Heart right ventricle (tissue), 16 donors: ENCODE measurements at regions not wholly inside any gene's neighbourhood (a gene's known extent, or its start where the extent isn't known, plus 50 kb on each side); places are given as distances from the start of the nearest gene placed in this dataset.

Source experiments
- ATAC-seq, 8 donors: fragments of 200-7000 bp; cut with Tn5 transposase; one replicate each; pipeline ENCODE4 v1.9.1; 2020; ENCODE audit warnings: mild to moderate bottlenecking in 8 of 8, moderate library complexity in 8 of 8, moderate number of reproducible peaks in 1 of 8
- DNase-seq, 2 donors: peaks; one replicate each; pipeline ENCODE4 v3.0.0-alpha.2; 2020
- H3K27ac ChIP-seq, 10 donors: fragments of 200-600 bp; sonication (generic) in 2 of 10; one replicate each; pipeline versions ENCODE4 v1.5.0 to v1.8.0; 2020 to 2022; ENCODE audit warnings: mild to moderate bottlenecking in 3 of 10
- H3K27me3 ChIP-seq, 7 donors: fragments of 200-600 bp; one replicate each; pipeline ENCODE4 v1.8.0; 2021 to 2022; ENCODE audit warnings: mild to moderate bottlenecking in 2 of 7
- H3K36me3 ChIP-seq, 9 donors: fragments of 200-600 bp; sonication (generic) in 1 of 9; one replicate each; pipeline versions ENCODE4 v1.5.0 to v1.8.0; 2020 to 2022; ENCODE audit warnings: mild to moderate bottlenecking in 2 of 9
- H3K4me1 ChIP-seq, 9 donors: fragments of 200-600 bp; sonication (generic) in 1 of 9; one replicate each; pipeline versions ENCODE4 v1.5.0 to v1.8.0; 2020 to 2022; ENCODE audit warnings: mild to moderate bottlenecking in 4 of 9
- H3K4me3 ChIP-seq, 10 donors: fragments of 200-600 bp; sonication (generic) in 2 of 10; one replicate each; pipeline versions ENCODE4 v1.5.0 to v1.8.0; 2020 to 2022; ENCODE audit warnings: mild to moderate bottlenecking in 7 of 10, moderate library complexity in 2 of 10
- H3K9me3 ChIP-seq, 11 donors: fragments of 200-600 bp in 10 of 11; sonication (generic) in 2 of 11; one replicate each; pipeline versions ENCODE4 v1.5.0 to v1.8.0; 2013 to 2022; ENCODE audit warnings: mild to moderate bottlenecking in 2 of 11, control low read depth in 1 of 11, moderate library complexity in 1 of 11
- WGBS, 2 donors: extraction: QIAGEN DNeasy Blood & Tissue Kit; methylation state at CpG; one replicate each; pipeline ENCODE4 v1.1.7; 2013; ENCODE audit warnings: inconsistent platforms in 1 of 2; 5-methylcytosine and 5-hydroxymethylcytosine counted together
- intact Hi-C, 10 donors: fragments of 100-400 bp; cut with DNase I; formaldehyde crosslinking; loops; one replicate each; pipeline versions ENCODE4 v1.11.1 to v1.14.2; 2022
- TF ChIP-seq, protein P1 (sequence below), 9 donors: fragments of 200-600 bp; sonication (generic) in 2 of 9; IDR thresholded peaks; one replicate each; pipeline versions ENCODE4 v1.5.0 to v1.8.0; 2021 to 2022; ENCODE audit warnings: antibody characterized with exemption in 9 of 9, mild to moderate bottlenecking in 5 of 9, moderate library complexity in 1 of 9
- donor health status: Arrhythmogenic right ventricular cardiomyopathy.
- donor health status: ischemic (EF 13 %, LVEDD 7.1; RV severe dilation, severe dysfunction).
- donor health status: healthy with polysubstance abuse.
- donor health status: DM: no; HTN: yes; CAD: no.
- donor health status: DM: no; HTN: no; CAD: no.
- donor health status: ischemic (EF 25% LVEDD 6.9; RV normal size, moderate dysfunction).
- donor health status: ischemic (EF 25% LVEDD 5.7; RV mildly dilated, moderate dysfunction).
- donor health status: healthy.
- donor health status: DM: yes; HTN: yes; CAD: no.
- donor health status: Ischemic cardiomyopathy.
- donor health status: ischemic (EF 35%, LVEDD 5.7; RV mildly dilated, moderate dysfunction).
- donor health status: nonischemic (EF 11% LVEDD 7.7; RV severe dilation, severe dysfunction).
- donor health status: DM: yes; HTN: yes; CAD: no.
- donor health status: PGD.
- donor health status: ischemic (EF 29% LVEDD 5.4; RV normal size, mild dysfunction).
- donor health status: nonischemic (EF 23%, LVEDD 6.1; RV moderate dilation, normal function).

- no peaks in the 10 kb centered on the region for H3K27me3 ChIP-seq
- TF ChIP-seq, protein P1, sequence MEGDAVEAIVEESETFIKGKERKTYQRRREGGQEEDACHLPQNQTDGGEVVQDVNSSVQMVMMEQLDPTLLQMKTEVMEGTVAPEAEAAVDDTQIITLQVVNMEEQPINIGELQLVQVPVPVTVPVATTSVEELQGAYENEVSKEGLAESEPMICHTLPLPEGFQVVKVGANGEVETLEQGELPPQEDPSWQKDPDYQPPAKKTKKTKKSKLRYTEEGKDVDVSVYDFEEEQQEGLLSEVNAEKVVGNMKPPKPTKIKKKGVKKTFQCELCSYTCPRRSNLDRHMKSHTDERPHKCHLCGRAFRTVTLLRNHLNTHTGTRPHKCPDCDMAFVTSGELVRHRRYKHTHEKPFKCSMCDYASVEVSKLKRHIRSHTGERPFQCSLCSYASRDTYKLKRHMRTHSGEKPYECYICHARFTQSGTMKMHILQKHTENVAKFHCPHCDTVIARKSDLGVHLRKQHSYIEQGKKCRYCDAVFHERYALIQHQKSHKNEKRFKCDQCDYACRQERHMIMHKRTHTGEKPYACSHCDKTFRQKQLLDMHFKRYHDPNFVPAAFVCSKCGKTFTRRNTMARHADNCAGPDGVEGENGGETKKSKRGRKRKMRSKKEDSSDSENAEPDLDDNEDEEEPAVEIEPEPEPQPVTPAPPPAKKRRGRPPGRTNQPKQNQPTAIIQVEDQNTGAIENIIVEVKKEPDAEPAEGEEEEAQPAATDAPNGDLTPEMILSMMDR (IDR thresholded peaks at IDR 0.05), result no peak
- no peak overlapping the region for H3K4me3 ChIP-seq
- H3K36me3 ChIP-seq, result no peaks in the 10 kb centered on the region
- H3K9me3 ChIP-seq, result no peaks in the 10 kb centered on the region
- 88 to 94% methylated on average over 3 of the region's 4 CpGs for WGBS, 2 donors
- ATAC-seq (no peak), DNase-seq (no peak)
- H3K4me1 ChIP-seq, result no peaks in the 10 kb centered on the region
- no peak overlapping the region for H3K27ac ChIP-seq
- intact Hi-C loops, result no loop called here
These were observed 218.0 kb upstream of the GALNT17 start for GRCh38 chr7:70913924-70914323.

DNA sequence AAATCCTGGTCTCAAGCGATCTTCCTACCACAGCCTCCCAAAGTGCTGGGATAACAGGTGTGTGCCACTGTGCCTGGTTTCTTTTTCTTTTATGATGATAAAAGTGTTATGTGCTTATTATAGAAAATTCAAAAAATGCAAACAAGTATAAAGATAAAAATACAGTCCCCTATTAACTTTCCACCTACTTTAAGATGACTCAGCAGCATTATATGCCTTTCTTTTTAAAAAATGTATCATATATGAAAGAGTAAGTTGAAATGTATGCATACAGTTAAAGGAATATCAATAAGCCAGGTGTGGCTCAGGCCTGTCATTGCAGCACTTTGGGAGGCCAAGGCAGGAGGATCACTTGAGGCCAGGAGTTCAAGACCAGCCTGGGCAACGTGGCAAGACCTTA is 216.9 kb upstream of the GALNT17 start:
- no peaks in the 10 kb centered on the region for H3K36me3 ChIP-seq
- H3K9me3 ChIP-seq, result no peaks in the 10 kb centered on the region
- TF ChIP-seq, protein P1 (IDR thresholded peaks at IDR 0.05), result no peak
- intact Hi-C loops, result no loop called here
- ATAC-seq, result no peak
- no peaks in the 10 kb centered on the region for H3K4me1 ChIP-seq
- no peaks in the 10 kb centered on the region for H3K27me3 ChIP-seq
- H3K27ac ChIP-seq, result no peak overlapping the region
- 57% methylated on average over 2 of the region's 2 CpGs for WGBS, 2 donors
- H3K4me3 ChIP-seq, result no peak overlapping the region
- DNase-seq, result no peak

DNA sequence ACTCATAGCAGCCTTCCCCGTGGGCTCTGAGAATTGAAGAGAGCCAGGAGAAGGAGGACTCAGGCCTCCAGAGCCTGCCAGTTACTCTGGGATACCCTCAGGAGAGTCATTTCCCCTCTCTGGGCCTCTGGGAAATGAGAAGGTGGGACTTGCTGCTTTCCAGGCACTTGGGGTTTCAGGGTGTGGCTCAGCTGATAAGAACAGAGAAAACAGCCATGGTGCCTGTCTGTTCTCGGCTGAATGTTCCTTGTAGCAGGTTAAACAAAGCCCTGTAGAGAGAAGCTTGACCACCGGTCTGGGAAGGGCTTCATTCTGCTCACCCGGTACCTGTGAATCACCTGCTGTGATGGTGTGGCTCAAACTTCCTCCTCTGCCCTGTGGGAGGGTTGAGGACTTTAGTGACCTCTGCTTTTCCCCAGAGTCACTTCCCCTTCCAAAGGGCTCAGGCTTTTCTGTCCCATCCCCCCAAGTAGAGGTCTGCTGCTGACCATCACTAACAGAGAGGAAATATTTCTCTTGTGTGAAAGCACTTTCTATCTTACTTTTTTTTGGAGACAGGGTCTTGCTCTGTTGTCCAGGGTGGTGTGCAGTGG is 212.4 kb upstream of the GALNT17 start:
- TF ChIP-seq, protein P1 (IDR thresholded peaks at IDR 0.05), result no peak
- intact Hi-C loops, result no loop called here
- Histone ChIP-seq H3K27ac (no peak overlapping the region), H3K4me1 (no peaks in the 10 kb centered on the region), H3K27me3 (peaks cover 0 to 8% (median 4%) of the 10 kb centered on the region in 7 donors), H3K4me3 (no peak overlapping the region), H3K36me3 (no peaks in the 10 kb centered on the region), H3K9me3 (no peaks in the 10 kb centered on the region)
- WGBS, 2 donors, result 39 to 63% methylated on average over 4 of the region's 4 CpGs
- no peak for ATAC-seq
- no peak for DNase-seq

DNA sequence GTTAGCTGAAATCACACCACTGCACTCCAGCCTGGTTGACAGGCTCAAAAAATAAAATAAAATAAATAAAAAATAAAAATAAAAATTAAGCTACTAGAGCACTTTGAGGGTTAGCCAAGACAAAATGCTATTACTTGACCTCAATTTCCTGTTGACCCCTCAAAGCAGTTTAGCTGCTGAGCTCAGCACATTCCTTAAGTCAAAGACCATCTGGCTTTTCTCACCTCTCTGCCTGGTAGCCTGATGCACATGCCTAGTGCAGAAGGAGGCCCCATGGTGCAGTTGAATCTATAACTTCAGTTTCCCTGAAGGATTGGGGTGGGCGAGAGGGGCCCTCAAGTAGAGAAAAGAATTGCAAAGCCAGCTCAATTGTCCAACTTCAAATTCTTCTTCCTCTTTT is 211.1 kb upstream of the GALNT17 start:
- intact Hi-C loops, result no loop called here
- ATAC-seq (no peak), DNase-seq (no peak)
- Histone ChIP-seq H3K9me3 (no peaks in the 10 kb centered on the region), H3K27ac (no peak overlapping the region), H3K4me3 (no peak overlapping the region), H3K27me3 (peaks cover 0 to 16% (median 4%) of the 10 kb centered on the region in 7 donors), H3K36me3 (no peaks in the 10 kb centered on the region), H3K4me1 (no peaks in the 10 kb centered on the region)
- 69 to 71% methylated on average over 1 of the region's 1 CpG for WGBS, 2 donors
- TF ChIP-seq, protein P1 (IDR thresholded peaks at IDR 0.05), result no peak
